ENCODE measurements at regions not wholly inside any gene's neighbourhood (a gene's known extent, or its start where the extent isn't known, plus 50 kb on each side); places are given as distances from the start of the nearest gene placed in this dataset.

DNA sequence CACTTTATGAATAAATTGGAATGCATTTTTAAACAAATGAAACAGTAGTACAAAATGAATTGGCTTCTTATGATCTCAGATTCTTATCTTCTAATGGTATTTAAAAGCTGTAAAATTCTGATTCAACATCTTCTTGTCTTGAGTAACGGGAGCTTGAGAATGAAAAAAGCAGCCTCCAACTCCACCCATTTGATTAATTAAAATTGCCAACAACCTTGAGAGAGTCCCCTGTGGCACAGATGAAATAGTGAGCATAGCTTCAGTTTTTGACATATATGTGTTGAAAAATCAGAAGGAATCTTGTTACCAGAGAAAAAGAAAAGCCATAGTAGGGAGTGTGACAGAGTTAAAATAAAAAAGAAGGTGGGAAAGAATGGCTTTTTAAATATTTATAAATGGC, 1426.1 kb upstream of the CDH8 start:
- TF ChIP-seq CTCF (IDR thresholded peaks at IDR 0.05; ENCODE audit: low read length) (no peak), EZH2phosphoT487 (IDR thresholded peaks at IDR 0.05; ENCODE audit: low read length) (no peak), EZH2 (optimal IDR thresholded peaks at IDR 0.05; ENCODE audit: low read depth, low read length) (no peak)
